ENCODE measurements at regions not wholly inside any gene's neighbourhood (a gene's known extent, or its start where the extent isn't known, plus 50 kb on each side); places are given as distances from the start of the nearest gene placed in this dataset.

DNA sequence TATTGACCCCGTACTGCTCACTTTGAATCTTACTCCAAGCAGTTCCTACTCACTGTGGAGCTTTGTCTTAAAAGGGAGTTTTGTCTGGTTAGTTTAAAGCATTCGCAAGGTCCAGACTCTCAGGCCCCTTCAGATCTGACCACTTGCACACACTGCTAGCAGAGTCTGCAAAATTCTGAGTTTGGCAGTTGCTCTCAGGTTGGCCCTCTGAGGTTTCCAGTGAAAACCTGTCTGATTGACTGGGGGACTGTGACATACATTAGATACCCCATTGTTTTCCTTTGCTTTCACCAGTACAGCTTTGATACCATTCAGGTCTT is 149.2 kb downstream of the XPNPEP1 start:
- TF ChIP-seq EZH2phosphoT487 (IDR thresholded peaks at IDR 0.05; ENCODE audit: borderline replicate concordance, low read depth, low read length), result no peak
- TF ChIP-seq, protein P1, sequence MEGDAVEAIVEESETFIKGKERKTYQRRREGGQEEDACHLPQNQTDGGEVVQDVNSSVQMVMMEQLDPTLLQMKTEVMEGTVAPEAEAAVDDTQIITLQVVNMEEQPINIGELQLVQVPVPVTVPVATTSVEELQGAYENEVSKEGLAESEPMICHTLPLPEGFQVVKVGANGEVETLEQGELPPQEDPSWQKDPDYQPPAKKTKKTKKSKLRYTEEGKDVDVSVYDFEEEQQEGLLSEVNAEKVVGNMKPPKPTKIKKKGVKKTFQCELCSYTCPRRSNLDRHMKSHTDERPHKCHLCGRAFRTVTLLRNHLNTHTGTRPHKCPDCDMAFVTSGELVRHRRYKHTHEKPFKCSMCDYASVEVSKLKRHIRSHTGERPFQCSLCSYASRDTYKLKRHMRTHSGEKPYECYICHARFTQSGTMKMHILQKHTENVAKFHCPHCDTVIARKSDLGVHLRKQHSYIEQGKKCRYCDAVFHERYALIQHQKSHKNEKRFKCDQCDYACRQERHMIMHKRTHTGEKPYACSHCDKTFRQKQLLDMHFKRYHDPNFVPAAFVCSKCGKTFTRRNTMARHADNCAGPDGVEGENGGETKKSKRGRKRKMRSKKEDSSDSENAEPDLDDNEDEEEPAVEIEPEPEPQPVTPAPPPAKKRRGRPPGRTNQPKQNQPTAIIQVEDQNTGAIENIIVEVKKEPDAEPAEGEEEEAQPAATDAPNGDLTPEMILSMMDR (conservative IDR thresholded peaks at IDR 0.05; ENCODE audit: low read length), result 0 out of 2 replicates have a peak, but pooled peaks have one; percentile 50

Data from OCI-LY7 (cell line).